GM18907 (cell line): ENCODE measurements at regions not wholly inside any gene's neighbourhood (a gene's known extent, or its start where the extent isn't known, plus 50 kb on each side); places are given as distances from the start of the nearest gene placed in this dataset.

ENCODE experiments used
- ATAC-seq: cut with Tn5 transposase; IDR thresholded peaks from one replicate; pipeline ENCODE4 v1.9.1; 2021; ENCODE audit warnings: mild to moderate bottlenecking, moderate library complexity; ENCODE audit not compliant: unreplicated experiment

GRCh38 chr20:10919396-10920140 lies 245.8 kb upstream of the JAG1 start:
- no peak for ATAC-seq

DNA sequence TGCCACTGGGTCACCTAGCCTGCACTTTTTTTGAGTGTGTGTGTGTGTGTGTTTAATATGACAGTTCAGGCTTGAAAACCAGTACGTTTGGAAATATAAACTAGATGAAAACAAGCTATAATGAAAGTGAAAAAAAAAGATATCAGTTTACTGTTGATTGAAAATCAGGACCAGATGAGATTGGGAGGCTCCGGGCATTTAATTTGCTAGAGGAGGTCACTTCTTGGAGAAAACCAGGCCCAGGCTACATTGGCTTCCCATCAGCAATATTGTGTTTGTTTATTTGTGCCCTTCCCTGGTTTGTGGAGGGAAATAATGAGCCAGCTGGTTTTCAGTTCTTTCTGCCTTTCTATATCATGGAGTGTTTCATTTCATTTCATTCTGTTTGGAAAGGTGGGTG lies 246.6 kb upstream of the JAG1 start:
- ATAC-seq, result no peak

DNA sequence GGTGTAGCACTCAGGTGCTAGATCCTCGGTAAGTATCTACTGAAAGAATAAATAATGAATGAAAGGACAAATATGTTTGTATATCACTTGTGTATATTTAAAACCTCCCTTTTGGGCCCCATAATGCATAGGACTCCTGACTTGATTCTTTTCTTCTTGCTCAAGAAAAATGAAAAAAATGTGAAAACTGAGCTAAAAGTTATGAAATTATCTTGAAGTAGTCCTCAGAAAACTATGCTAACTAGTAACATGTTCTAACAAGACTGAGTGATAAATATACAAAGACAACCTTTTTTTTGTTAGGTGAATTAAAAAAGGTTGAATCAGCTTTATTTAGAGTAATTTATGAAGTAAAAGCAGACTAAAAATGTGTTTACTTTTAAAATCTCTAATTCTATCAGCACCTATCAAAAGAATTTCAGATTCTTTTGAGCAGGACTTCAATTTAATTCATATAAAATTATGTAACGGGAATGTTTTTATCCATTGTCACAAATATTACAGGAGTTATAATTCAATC lies 247.8 kb upstream of the JAG1 start:
- ATAC-seq, result no peak

- ATAC-seq, result no peak
Observed at GRCh38 chr20:10922506-10922905, 248.7 kb upstream of the JAG1 start.

DNA sequence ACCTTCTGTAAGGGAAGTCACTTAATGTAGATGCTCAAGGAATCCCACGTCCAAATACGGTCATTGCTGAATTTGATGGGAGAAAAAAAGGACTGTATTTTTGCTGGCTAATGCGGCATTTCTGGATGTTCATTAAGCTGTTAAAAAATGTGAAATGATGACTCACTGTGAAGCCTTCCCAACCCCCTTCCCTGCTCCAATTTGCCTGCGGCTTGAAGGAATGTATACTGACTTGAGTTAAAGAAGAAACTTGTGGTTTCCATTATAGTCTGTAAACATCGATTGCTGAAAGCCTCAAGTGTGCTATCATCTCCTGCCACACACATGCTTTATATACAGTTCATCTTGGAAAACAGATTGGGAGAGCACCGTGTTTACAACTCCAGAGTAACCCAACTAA lies 249.1 kb upstream of the JAG1 start:
- ATAC-seq, result no peak

DNA sequence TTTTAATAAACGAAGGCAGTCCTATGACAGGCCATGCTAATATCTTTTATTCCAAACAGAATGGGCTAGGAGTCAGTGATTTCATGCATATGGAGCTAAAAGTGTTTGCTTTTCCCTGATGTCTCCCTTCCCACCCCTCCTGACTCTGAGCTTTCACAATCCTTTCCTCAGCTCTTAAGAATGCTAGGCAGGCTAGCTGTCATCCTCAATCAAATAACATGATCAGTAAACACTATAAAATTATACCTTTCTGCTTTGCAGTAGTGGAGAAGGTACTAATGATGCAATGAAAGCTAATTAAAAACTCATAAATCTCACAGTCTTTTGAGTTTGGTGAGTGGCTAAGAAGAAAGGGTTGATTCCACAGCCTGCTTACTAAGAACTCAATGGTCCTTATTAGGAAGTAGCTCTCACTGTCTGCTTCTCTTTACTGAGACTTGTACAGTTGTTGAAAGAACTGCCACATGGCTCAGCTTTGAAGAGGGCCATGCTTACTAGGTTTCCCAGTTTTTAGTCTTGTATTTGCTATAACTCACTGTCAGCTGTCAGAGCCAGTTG lies 250.9 kb upstream of the JAG1 start:
- no peak for ATAC-seq

- ATAC-seq, result no peak
Observed at GRCh38 chr20:10925767-10926166, 252.0 kb upstream of the JAG1 start.

GRCh38 chr20:10927011-10927583 lies 253.3 kb upstream of the JAG1 start:
- no peak for ATAC-seq

- ATAC-seq, result no peak
Observed at GRCh38 chr20:10927936-10928840, 254.4 kb upstream of the JAG1 start.

GRCh38 chr20:10928841-10929421 lies 255.1 kb upstream of the JAG1 start:
- ATAC-seq, result no peak

GRCh38 chr20:10935658-10936402 lies 262.0 kb upstream of the JAG1 start:
- no peak for ATAC-seq

DNA sequence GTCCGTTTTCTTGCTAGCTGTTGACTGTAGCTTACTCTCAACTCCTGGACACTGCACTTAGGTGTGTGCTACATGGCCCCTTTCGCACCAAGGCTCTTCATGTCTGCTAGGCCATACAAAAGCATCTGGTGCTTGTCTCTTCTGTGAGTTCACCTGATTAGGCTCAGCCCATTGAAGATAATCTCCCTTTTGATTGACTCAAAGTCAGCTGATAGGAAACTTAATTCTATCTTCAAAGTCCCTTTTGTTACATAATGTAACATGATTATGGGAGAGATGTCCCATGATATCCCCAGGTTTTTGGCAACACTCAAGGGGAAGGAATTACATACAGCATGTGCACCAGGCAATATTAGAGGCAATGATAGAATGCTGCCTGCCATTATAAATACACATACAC lies 263.0 kb upstream of the JAG1 start:
- ATAC-seq, result no peak

- ATAC-seq, result no peak
Observed at GRCh38 chr20:10939331-10939941, 265.6 kb upstream of the JAG1 start.

DNA sequence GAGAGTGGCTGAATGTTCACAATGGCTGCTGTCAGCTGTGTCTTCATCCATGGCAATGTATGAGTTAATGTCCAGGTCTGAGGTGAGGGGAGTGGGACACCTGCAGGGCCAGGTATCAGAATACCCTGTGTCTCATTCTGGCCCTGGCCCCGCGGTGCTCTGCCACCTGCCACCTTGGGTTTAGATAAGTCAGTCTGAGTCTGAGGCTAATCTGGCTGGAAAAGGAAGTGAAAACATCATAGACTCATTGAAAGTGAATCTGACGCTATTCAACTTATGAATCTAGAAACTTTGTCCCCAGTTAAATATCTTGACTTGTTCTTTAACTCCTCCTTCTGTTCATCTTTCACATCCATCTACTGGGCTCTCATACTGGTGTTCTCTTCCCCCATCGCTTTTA lies 267.1 kb upstream of the JAG1 start:
- peak; percentile 99 for ATAC-seq

DNA sequence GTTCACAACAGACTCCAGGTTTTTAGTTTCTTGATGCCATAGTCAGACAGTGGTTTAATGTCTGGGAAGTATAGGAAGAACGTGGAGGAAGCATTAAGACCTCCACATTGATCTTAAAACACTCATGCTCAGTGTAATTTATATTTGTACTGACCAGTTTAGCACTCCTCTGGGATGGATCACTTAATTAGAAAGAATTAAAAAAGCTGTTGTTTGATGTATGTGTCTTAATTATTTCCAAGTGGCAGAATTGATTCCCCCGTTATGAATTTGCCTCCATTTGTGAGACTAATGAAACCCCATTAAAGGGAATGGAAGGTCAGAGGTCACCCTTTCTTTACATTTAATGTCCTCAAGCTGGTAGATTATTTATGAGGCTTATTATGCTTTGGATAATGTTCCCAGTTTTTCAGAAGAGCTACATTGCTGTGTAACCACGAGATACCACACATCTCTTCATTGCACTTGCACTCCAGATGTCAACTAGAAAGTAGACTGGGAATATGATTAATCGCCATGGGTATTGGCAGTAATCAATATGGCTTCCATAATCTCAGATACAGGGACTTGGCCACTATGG lies 270.0 kb upstream of the JAG1 start:
- no peak for ATAC-seq

GRCh38 chr20:10946124-10946880 lies 272.5 kb upstream of the JAG1 start:
- ATAC-seq, result no peak

DNA sequence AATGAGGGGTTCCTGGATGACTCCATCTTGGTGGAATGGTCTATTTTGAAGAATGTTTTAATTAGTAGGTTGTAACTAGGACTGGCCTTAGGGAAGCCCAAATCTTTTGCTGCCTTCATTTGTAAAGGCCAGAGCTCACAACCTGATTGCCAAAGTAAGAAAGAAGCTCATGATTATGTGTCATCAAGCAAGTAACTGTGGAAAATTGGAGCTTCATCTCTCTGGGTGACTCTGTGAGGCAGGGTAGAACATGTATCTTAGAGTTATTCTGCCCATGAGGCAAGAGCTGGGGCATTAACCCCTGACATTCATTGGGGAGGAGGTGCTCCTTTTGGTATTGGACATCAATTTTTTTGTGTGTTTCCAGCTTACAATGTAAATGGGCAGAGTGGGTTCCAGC lies 273.9 kb upstream of the JAG1 start:
- ATAC-seq, result no peak

DNA sequence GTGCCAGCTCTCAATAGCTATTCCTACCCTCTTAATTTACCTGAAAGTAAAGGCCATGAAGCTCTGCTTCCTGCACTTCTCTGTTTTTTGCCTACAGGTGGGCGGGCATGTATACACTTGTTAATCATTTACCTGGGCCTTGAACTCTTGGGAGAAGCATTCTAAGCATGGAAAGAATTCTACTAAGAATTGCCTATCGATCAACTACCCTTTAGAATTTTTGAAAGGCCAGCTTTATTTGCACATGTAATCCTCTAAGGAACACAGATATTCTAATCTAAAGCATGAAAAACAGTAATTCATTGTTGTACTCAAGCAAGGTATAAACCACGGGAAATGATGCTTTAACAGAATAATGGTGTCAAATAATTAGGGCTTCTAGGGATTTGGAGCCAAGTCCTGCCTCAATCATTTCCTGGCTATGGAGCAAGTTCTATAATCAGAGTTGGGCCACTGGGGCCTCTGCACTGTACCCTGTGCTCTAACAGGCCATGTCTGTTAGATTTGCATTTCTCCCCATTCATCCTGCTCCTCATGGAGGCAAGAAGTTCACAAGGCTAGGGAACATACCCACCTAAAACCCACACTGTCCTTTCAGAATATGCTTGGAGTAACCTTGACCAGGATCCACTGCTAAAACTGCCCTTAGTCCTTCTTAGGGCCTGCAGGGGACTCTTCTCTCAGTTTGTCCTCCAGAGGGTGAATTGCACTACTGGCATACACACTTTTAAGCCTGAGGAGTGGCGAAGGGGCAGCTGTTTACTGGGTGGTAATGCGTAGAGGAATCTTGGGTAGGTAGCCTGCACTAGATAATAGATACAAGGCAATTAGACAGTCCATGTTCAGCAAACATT lies 276.4 kb upstream of the JAG1 start:
- ATAC-seq, result no peak
